ENCODE measurements at regions not wholly inside any gene's neighbourhood (a gene's known extent, or its start where the extent isn't known, plus 50 kb on each side); places are given as distances from the start of the nearest gene placed in this dataset.

DNA sequence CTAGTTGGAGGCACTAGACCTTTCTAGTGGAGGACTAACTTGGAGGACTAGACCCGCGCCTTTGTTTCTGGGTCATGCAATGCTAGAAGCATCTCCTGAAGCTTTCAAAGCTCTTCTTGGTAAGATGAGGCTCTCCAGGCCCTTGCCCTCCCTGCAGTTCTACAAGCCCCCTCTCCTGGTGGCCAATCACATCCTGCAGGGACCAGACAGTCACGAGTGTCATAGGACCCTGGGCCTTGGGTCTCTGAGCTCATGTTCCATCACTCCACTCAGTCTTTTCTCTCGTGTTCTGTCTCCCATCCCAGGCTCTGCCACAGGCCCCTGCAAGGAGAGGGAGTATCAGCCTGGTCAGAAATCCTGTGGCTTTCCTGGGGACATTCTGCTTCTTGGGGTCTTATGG, 119.6 kb downstream of the CYLD start:
- Histone ChIP-seq H3K4me1 (peaks cover 0 to 2% (median 0%) of the 10 kb centered on the region in 4 donors), H3K9me3 (no peaks in the 10 kb centered on the region), H3K36me3 (no peaks in the 10 kb centered on the region), H3K27me3 (no peaks in the 10 kb centered on the region), H3K4me3 (no peak overlapping the region), H3K27ac (no peak overlapping the region)
- intact Hi-C loops (cut with DNase I; ENCODE audit: low total_unique reads) (no loop called here), in situ Hi-C loops (cut with MboI; ENCODE audit: low pct_ligation_motif_present in 1 of 4, low pct_unique_long_range_greater_than_20kb in 1 of 4, low sequenced_read_pairs in 3 of 4) (no loop called here)
- 80% methylated on average over 4 of the region's 4 CpGs; no CpG with 5 or more reads in 1 of the 2 donors for WGBS, 2 donors (ENCODE audit: low coverage in 1 of 2)
- no peak for TF ChIP-seq CTCF (IDR thresholded peaks at IDR 0.05)
- no peak for TF ChIP-seq EP300 (IDR thresholded peaks at IDR 0.05; ENCODE audit: low read depth)
- TF ChIP-seq POLR2A (IDR thresholded peaks at IDR 0.05), result no peak
- TF ChIP-seq POLR2AphosphoS5 (IDR thresholded peaks at IDR 0.05), result no peak
- DNase-seq, result no peak

- Histone ChIP-seq H3K27me3 (no peaks in the 10 kb centered on the region), H3K36me3 (no peaks in the 10 kb centered on the region), H3K4me3 (no peak overlapping the region), H3K4me1 (peaks cover 0 to 2% (median 0%) of the 10 kb centered on the region in 4 donors), H3K9me3 (no peaks in the 10 kb centered on the region), H3K27ac (no peak overlapping the region)
- DNase-seq, result peak; percentile 19
- TF ChIP-seq POLR2AphosphoS5 (IDR thresholded peaks at IDR 0.05) (no peak), EP300 (IDR thresholded peaks at IDR 0.05; ENCODE audit: low read depth) (no peak), CTCF (IDR thresholded peaks at IDR 0.05) (no peak), POLR2A (IDR thresholded peaks at IDR 0.05) (no peak)
- intact Hi-C loops (cut with DNase I; ENCODE audit: low total_unique reads), result no loop called here
- in situ Hi-C loops (cut with MboI; ENCODE audit: low pct_ligation_motif_present in 1 of 4, low pct_unique_long_range_greater_than_20kb in 1 of 4, low sequenced_read_pairs in 3 of 4), result no loop called here
- 65 to 71% methylated on average over 5 to 12 of the region's 12 CpGs for WGBS, 2 donors (ENCODE audit: low coverage in 1 of 2)
Measured at GRCh38 chr16:50859628-50860360, 117.9 kb downstream of the CYLD start.

DNA sequence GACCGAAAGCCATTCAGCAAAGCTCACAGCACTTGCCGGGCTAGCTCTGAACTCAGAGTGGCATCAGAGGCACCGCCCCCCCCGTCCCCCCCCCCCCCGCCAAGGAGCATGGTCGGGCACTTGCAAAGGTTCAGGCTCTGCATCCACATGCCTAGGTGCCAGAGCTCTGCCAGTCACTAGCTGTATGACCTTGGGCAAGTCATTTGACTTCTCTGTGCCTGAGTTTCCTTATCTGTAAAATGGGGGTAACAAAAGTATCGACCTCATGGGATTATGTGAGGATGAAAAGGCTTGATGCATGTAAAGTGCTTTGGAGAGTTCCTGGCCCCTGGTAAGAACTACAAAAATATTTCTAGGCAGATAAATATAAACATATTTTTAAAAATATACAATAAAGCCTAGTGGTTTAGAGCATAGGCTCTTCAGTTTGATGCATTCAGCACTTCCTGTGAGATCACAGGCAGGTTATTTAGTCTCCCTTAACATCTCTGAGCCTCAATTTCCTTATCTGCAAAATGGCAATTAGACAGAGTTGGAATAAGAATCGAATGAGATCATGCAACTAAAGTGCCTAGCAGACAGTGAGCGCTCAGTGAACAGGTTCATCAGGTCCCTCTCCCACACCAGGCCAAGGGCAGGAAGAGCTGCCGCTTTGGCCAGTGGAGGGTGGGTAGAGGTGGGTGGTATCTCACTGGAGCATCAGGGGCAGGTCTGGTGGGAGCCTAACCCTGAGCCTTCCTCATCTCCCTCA, 117.2 kb downstream of the CYLD start:
- Histone ChIP-seq H3K9me3 (no peaks in the 10 kb centered on the region), H3K36me3 (no peaks in the 10 kb centered on the region), H3K27me3 (no peaks in the 10 kb centered on the region), H3K4me3 (no peak overlapping the region), H3K27ac (no peak overlapping the region), H3K4me1 (peaks cover 0 to 2% (median 0%) of the 10 kb centered on the region in 4 donors)
- no peak for TF ChIP-seq CTCF (IDR thresholded peaks at IDR 0.05)
- no peak for TF ChIP-seq EP300 (IDR thresholded peaks at IDR 0.05; ENCODE audit: low read depth)
- no peak for TF ChIP-seq POLR2AphosphoS5 (IDR thresholded peaks at IDR 0.05)
- no peak for TF ChIP-seq POLR2A (IDR thresholded peaks at IDR 0.05)
- WGBS, 2 donors (ENCODE audit: low coverage in 1 of 2), result 79% methylated on average over 8 of the region's 10 CpGs; no CpG with 5 or more reads in 1 of the 2 donors
- in situ Hi-C loops (cut with MboI; ENCODE audit: low pct_ligation_motif_present in 1 of 4, low pct_unique_long_range_greater_than_20kb in 1 of 4, low sequenced_read_pairs in 3 of 4) (no loop called here), intact Hi-C loops (cut with DNase I; ENCODE audit: low total_unique reads) (no loop called here)
- DNase-seq, result no peak

- H3K4me3 ChIP-seq, result no peak overlapping the region
- no peaks in the 10 kb centered on the region for H3K36me3 ChIP-seq
- 76% methylated on average over 6 of the region's 6 CpGs; no CpG with 5 or more reads in 1 of the 2 donors for WGBS, 2 donors (ENCODE audit: low coverage in 1 of 2)
- no peaks in the 10 kb centered on the region for H3K27me3 ChIP-seq
- H3K4me1 ChIP-seq, result peaks cover 0 to 2% (median 0%) of the 10 kb centered on the region in 4 donors
- in situ Hi-C loops (cut with MboI; ENCODE audit: low pct_ligation_motif_present in 1 of 4, low pct_unique_long_range_greater_than_20kb in 1 of 4, low sequenced_read_pairs in 3 of 4), result no loop called here
- no peak for DNase-seq
- H3K9me3 ChIP-seq, result no peaks in the 10 kb centered on the region
- TF ChIP-seq EP300 (IDR thresholded peaks at IDR 0.05; ENCODE audit: low read depth) (no peak), CTCF (IDR thresholded peaks at IDR 0.05) (no peak), POLR2AphosphoS5 (IDR thresholded peaks at IDR 0.05) (no peak), POLR2A (IDR thresholded peaks at IDR 0.05) (no peak)
- no peak overlapping the region for H3K27ac ChIP-seq
- intact Hi-C loops (cut with DNase I; ENCODE audit: low total_unique reads), result no loop called here
Measured at GRCh38 chr16:50858376-50858775, 116.5 kb downstream of the CYLD start.
